Endothelial cell of umbilical vein (primary cell): ENCODE measurements at regions not wholly inside any gene's neighbourhood (a gene's known extent, or its start where the extent isn't known, plus 50 kb on each side); places are given as distances from the start of the nearest gene placed in this dataset.

Experiments
- BruUV-seq: library from RNA; stranded (reverse); fragments of 400-500 nt; replicated peaks from 2 replicates; lab custom pipeline; 2021; lab: Mats Ljungman, UMichigan
- CTCF ChIA-PET: fragments of 300-600, 350-600 bp; sonication (Branson Sonifier 250); formaldehyde crosslinking; loops from one replicate; lab custom pipeline; 2021; ENCODE audit warnings: antibody characterized with exemption, inconsistent platforms; lab: Charles Lee
- POLR2A ChIA-PET: fragments of 300-600, 350-600 bp; sonication (Branson Sonifier 250); formaldehyde crosslinking; loops from one replicate; lab custom pipeline; 2021; ENCODE audit warnings: antibody characterized with exemption, inconsistent platforms; lab: Charles Lee
- DNase-seq: peaks from one replicate; pipeline ENCODE4 v3.0.0-alpha.2; 2011; ENCODE audit warnings: low read depth, low spot score
- FAIRE-seq: peaks from 2 replicates; lab custom pipeline; 2011; peaks lifted over from hg19 to GRCh38; lab: Jason Lieb, UNC
- H2AFZ ChIP-seq: 2 replicates; pipeline ENCODE4 v1.6.0; 2012; ENCODE audit warnings: low read depth, low read length, control low read depth, inconsistent platforms
- H3K27ac ChIP-seq: 2 replicates; pipeline ENCODE4 v1.5.1; 2011; ENCODE audit warnings: low read depth, mild to moderate bottlenecking, control low read depth, low read length, moderate library complexity; ENCODE audit not compliant: insufficient read depth
- H3K27me3 ChIP-seq, 2 experiments: 2 replicates each; pipeline versions ENCODE4 v1.6.0 to v1.6.1; 2011; ENCODE audit warnings: low read length in 2 of 2, mixed read lengths in 1 of 2; ENCODE audit not compliant: control insufficient read depth in 2 of 2, insufficient read depth in 2 of 2
- H3K36me3 ChIP-seq, 2 experiments: 2 replicates in 1 of 2; 3 replicates in 1 of 2; pipeline ENCODE4 v1.5.1; 2011; ENCODE audit warnings: low read length in 2 of 2, mild to moderate bottlenecking in 1 of 2, moderate library complexity in 1 of 2; ENCODE audit not compliant: control insufficient read depth in 2 of 2, insufficient read depth in 2 of 2; ENCODE audit errors: extremely low read depth in 1 of 2
- H3K4me1 ChIP-seq: 3 replicates; pipeline ENCODE4 v1.5.1; 2011; ENCODE audit warnings: mild to moderate bottlenecking, low read length; ENCODE audit not compliant: control insufficient read depth, insufficient read depth; ENCODE audit errors: extremely low read depth
- H3K4me2 ChIP-seq: 2 replicates; pipeline ENCODE4 v1.6.1; 2011; ENCODE audit warnings: low read length, control low read depth, mixed read lengths; ENCODE audit not compliant: insufficient read depth
- H3K4me3 ChIP-seq, 3 experiments: fragments of 200-600 bp in 1 of 3; sonication (generic), shearing (Covaris generic) in 1 of 3; replicated peaks in 1 of 3; 2 replicates each; pipeline ENCODE4 v1.5.1; 2011 to 2016; ENCODE audit warnings: control low read depth in 3 of 3, low read length in 3 of 3, mild to moderate bottlenecking in 2 of 3, inconsistent platforms in 1 of 3, low read depth in 1 of 3, moderate library complexity in 1 of 3; ENCODE audit not compliant: insufficient read depth in 1 of 3
- H3K79me2 ChIP-seq: 2 replicates; pipeline ENCODE4 v1.6.0; 2012; ENCODE audit warnings: low read length, inconsistent platforms; ENCODE audit not compliant: control insufficient read depth, insufficient read depth
- H3K9ac ChIP-seq: replicated peaks from 2 replicates; pipeline ENCODE3; 2011; ENCODE audit warnings: low read length, control low read depth; ENCODE audit not compliant: insufficient read depth; ENCODE audit errors: extremely low read depth
- H3K9me1 ChIP-seq: replicated peaks from 3 replicates; pipeline ENCODE4 v1.6.0; 2011; ENCODE audit warnings: mild to moderate bottlenecking, low read length; ENCODE audit not compliant: control insufficient read depth, insufficient read depth; ENCODE audit errors: extremely low read depth
- H3K9me3 ChIP-seq: replicated peaks from 2 replicates; pipeline ENCODE4 v1.5.1; 2012; ENCODE audit warnings: low read length, inconsistent platforms; ENCODE audit not compliant: control insufficient read depth, insufficient read depth
- H4K20me1 ChIP-seq: replicated peaks from 2 replicates; pipeline ENCODE3; 2011; ENCODE audit warnings: mild to moderate bottlenecking, low read length; ENCODE audit not compliant: control insufficient read depth, insufficient read depth; ENCODE audit errors: extremely low read depth
- CTCF ChIP-seq, 2 donors: IDR thresholded peaks; 1 replicate in 1 of 2; 2 replicates in 1 of 2; pipeline ENCODE4 v1.5.1; 2011; ENCODE audit warnings: low read length in 2 of 2, mild to moderate bottlenecking in 2 of 2, moderate library complexity in 2 of 2, control low read depth in 1 of 2, inconsistent platforms in 1 of 2, low read depth in 1 of 2; ENCODE audit not compliant: insufficient read depth in 1 of 2; ENCODE audit errors: extremely low read depth in 1 of 2
- EZH2 ChIP-seq: IDR thresholded peaks from 2 replicates; pipeline ENCODE4 v1.6.1; 2012; ENCODE audit warnings: borderline replicate concordance, low read depth, mild to moderate bottlenecking, moderate library complexity, low read length, inconsistent platforms; ENCODE audit not compliant: severe bottlenecking
- FOS ChIP-seq: IDR thresholded peaks from 2 replicates; pipeline ENCODE4 v1.6.1; 2011; ENCODE audit warnings: mild to moderate bottlenecking, low read length, moderate library complexity, borderline replicate concordance; ENCODE audit not compliant: insufficient read depth
- GATA2 ChIP-seq: IDR thresholded peaks from 2 replicates; pipeline ENCODE4 v1.7.0; 2011; ENCODE audit warnings: low read depth, mild to moderate bottlenecking, moderate library complexity, mixed read lengths, low read length; ENCODE audit not compliant: insufficient read length, insufficient read depth
- JUN ChIP-seq: IDR thresholded peaks from 2 replicates; pipeline ENCODE4 v1.6.1; 2011; ENCODE audit warnings: borderline replicate concordance, low read depth; ENCODE audit not compliant: insufficient read length, insufficient read depth
- MAX ChIP-seq: IDR thresholded peaks from 2 replicates; pipeline ENCODE4 v1.6.1; 2011; ENCODE audit not compliant: insufficient read depth, insufficient read length
- MYC ChIP-seq: IDR thresholded peaks from one replicate; pipeline ENCODE4 v1.6.1; 2011; ENCODE audit warnings: mild to moderate bottlenecking, low read depth, low read length
- POLR2A ChIP-seq: IDR thresholded peaks from 2 replicates; pipeline ENCODE4 v1.6.1; 2012; ENCODE audit warnings: low read depth, mild to moderate bottlenecking, control low read depth, low read length
- POLR2AphosphoS5 ChIP-seq: IDR thresholded peaks from 2 replicates; pipeline ENCODE4 v1.6.1; 2012; ENCODE audit warnings: low read depth, mild to moderate bottlenecking, control low read depth, low read length, moderate library complexity; ENCODE audit not compliant: insufficient read depth
- dilution Hi-C: fragments of 300-500 bp; cut with MboI; formaldehyde crosslinking; loops from one replicate; pipeline ENCODE4 v1.15.0; 2019; ENCODE audit warnings: low sequenced_read_pairs; ENCODE audit not compliant: extremely low pct_ligation_motif_present
- intact Hi-C: fragments of 100-400 bp; cut with micrococcal nuclease; formaldehyde crosslinking; loops from one replicate; pipeline ENCODE4 v1.10.0; 2022

- no peak overlapping the region for H2AFZ ChIP-seq
- no peak overlapping the region for H3K27ac ChIP-seq
- no peaks in the 10 kb centered on the region for H3K9me3 ChIP-seq
- H3K9me1 ChIP-seq: no peaks in the 10 kb centered on the region
- POLR2A ChIA-PET: interaction anchor here (0.6 kb wide), 1 partner anchor 23 kb away, joined by 6 read pairs; no protein-coding TSS in a partner anchor
- H3K4me1 ChIP-seq: peaks cover 5% of the 10 kb centered on the region
- TF ChIP-seq MAX: no peak
- TF ChIP-seq POLR2AphosphoS5: no peak
- CTCF ChIA-PET: interaction anchor here (0.8 to 1.2 kb wide), 2 partner anchors 50 to 56 kb away, joined by 3 read pairs; no protein-coding TSS in a partner anchor
- H4K20me1 ChIP-seq: no peaks in the 10 kb centered on the region
- BruUV-seq: no TSS peak
- no peak overlapping the region for H3K9ac ChIP-seq
- no peak for FAIRE-seq
- no peaks in the 10 kb centered on the region for H3K79me2 ChIP-seq
- no peak overlapping the region for H3K4me3 ChIP-seq
- no peak for DNase-seq
- no peak overlapping the region for H3K4me2 ChIP-seq
- intact Hi-C loops: no loop called here
- peaks cover 3 to 7% of the 10 kb centered on the region in 2 experiments for H3K27me3 ChIP-seq
- no peaks in the 10 kb centered on the region for H3K36me3 ChIP-seq
- dilution Hi-C loops: no loop called here
Measured at GRCh38 chr1:116827607-116828105, 73.4 kb downstream of the CD2 start.

GRCh38 chr1:116832308-116832931, 77.3 kb upstream of the PTGFRN start:
- Histone ChIP-seq H3K27me3 (peaks cover 4 to 21% of the 10 kb centered on the region in 2 experiments), H3K4me3 (no peak overlapping the region), H3K9ac (no peak overlapping the region), H2AFZ (no peak overlapping the region), H3K36me3 (no peaks in the 10 kb centered on the region), H4K20me1 (no peaks in the 10 kb centered on the region), H3K9me3 (no peaks in the 10 kb centered on the region), H3K27ac (no peak overlapping the region), H3K4me2 (no peak overlapping the region), H3K79me2 (no peaks in the 10 kb centered on the region), H3K4me1 (peaks cover under 1% of the 10 kb centered on the region), H3K9me1 (no peaks in the 10 kb centered on the region)
- DNase-seq (no peak), FAIRE-seq (no peak)
- no TSS peak for BruUV-seq
- TF ChIP-seq POLR2AphosphoS5 (no peak), JUN (no peak), FOS (no peak), MYC (no peak), POLR2A (no peak), GATA2 (no peak), CTCF (IDR thresholded peaks at IDR 0.05; ENCODE audit: extremely low read depth in 1 of 2, insufficient read depth in 1 of 2, low read depth in 1 of 2, low read length in 2 of 2) (no peak), EZH2 (no peak), MAX (no peak)
- dilution Hi-C loops: no loop called here
- intact Hi-C loops: no loop called here
- POLR2A ChIA-PET: no interaction called here
- CTCF ChIA-PET: no interaction called here
